Type B pancreatic cell (in vitro differentiated cells): ENCODE measurements at regions not wholly inside any gene's neighbourhood (a gene's known extent, or its start where the extent isn't known, plus 50 kb on each side); places are given as distances from the start of the nearest gene placed in this dataset.
A peak's percentile ranks its signal among the peaks of the same experiment; 100 is the strongest.

ENCODE experiments used
- DNase-seq: peaks from one replicate; pipeline ENCODE4 v3.0.0; 2021; ENCODE audit warnings: mixed read lengths; ENCODE audit not compliant: unreplicated experiment; ENCODE audit errors: extremely low spot score
- H3K27ac Mint-ChIP-seq: 2 replicates; pipeline ENCODE4 v1.8.0; 2021; ENCODE audit warnings: mild to moderate bottlenecking, mixed read lengths
- H3K27me3 Mint-ChIP-seq: 2 replicates; pipeline ENCODE4 v1.8.0; 2021; ENCODE audit warnings: mixed read lengths
- H3K36me3 Mint-ChIP-seq: 2 replicates; pipeline ENCODE4 v1.8.0; 2021; ENCODE audit warnings: mixed read lengths
- H3K4me1 Mint-ChIP-seq: one replicate; pipeline ENCODE4 v1.8.0; 2021; ENCODE audit warnings: mixed read lengths; ENCODE audit not compliant: unreplicated experiment
- H3K4me3 Mint-ChIP-seq: 2 replicates; pipeline ENCODE4 v1.8.0; 2021; ENCODE audit warnings: mild to moderate bottlenecking, mixed read lengths
- H3K9me3 Mint-ChIP-seq: 2 replicates; pipeline ENCODE4 v1.8.0; 2021; ENCODE audit warnings: mixed read lengths
- TF ChIP-seq, protein P1 (sequence below): fragments of 200-600 bp; sonication (generic); conservative IDR thresholded peaks from 2 replicates; pipeline ENCODE4 v1.5.0; 2021; ENCODE audit warnings: antibody characterized with exemption, mild to moderate bottlenecking

DNA sequence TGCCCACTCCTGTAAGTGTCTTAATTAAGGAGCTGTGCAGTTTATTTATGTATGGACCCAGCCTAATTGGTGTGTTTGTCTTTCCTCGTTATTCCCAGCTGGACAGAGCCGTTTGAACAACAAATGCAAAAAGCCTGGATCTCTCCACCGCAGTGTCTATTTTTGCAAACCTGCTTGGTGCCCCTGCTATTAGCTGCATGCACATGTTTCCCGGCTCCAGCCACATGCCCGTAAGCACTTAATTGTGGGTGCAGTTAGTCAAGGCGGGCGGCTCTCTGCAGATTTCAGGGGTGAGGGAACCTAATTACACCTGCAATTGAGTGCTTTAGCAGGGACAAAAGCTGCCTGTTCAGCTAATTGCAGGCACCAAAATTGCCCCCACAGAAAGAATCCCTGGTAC lies 74.0 kb upstream of the GSE1 start:
- no peak overlapping the region for H3K4me3 Mint-ChIP-seq
- no peaks in the 10 kb centered on the region for H3K36me3 Mint-ChIP-seq
- DNase-seq = no peak
- TF ChIP-seq, protein P1, sequence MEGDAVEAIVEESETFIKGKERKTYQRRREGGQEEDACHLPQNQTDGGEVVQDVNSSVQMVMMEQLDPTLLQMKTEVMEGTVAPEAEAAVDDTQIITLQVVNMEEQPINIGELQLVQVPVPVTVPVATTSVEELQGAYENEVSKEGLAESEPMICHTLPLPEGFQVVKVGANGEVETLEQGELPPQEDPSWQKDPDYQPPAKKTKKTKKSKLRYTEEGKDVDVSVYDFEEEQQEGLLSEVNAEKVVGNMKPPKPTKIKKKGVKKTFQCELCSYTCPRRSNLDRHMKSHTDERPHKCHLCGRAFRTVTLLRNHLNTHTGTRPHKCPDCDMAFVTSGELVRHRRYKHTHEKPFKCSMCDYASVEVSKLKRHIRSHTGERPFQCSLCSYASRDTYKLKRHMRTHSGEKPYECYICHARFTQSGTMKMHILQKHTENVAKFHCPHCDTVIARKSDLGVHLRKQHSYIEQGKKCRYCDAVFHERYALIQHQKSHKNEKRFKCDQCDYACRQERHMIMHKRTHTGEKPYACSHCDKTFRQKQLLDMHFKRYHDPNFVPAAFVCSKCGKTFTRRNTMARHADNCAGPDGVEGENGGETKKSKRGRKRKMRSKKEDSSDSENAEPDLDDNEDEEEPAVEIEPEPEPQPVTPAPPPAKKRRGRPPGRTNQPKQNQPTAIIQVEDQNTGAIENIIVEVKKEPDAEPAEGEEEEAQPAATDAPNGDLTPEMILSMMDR = no peak
- H3K9me3 Mint-ChIP-seq = no peaks in the 10 kb centered on the region
- peak overlapping the region; percentile 23 for H3K27ac Mint-ChIP-seq
- no peaks in the 10 kb centered on the region for H3K27me3 Mint-ChIP-seq
- peaks cover 41% of the 10 kb centered on the region for H3K4me1 Mint-ChIP-seq

DNA sequence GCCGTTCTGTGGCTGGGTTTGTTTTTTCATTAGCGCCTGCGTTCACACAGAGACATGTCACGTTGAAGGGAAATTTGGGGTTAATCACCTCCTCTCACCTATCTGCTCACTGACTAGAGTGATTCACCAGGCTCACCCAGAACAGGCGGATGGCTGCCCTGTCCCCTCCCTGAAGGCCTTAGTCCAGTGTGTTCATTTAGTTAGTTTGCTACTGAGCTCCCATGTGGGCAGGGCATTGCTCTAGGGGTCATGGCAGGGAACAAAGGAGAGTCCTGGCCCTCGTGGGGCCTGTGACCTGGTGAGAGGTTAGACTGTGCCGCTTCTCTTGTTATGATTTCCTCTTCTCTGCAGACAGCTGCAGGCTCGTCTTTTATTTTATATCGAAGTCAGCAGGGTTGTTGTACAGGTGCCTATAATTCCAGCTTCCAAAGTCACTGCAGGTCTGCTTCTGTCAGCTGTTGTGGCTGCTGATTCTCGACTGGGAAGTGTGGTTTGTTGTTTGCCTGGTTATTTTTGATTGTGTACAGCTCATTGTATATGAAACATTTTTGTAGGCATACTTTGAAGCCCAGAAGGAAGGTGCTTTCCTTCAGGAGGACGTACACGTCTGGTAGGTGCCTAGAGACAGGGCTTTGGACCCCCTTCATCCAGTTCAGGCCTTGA lies 73.4 kb upstream of the GSE1 start:
- H3K27me3 Mint-ChIP-seq = no peaks in the 10 kb centered on the region
- H3K27ac Mint-ChIP-seq = no peak overlapping the region
- H3K36me3 Mint-ChIP-seq = no peaks in the 10 kb centered on the region
- H3K9me3 Mint-ChIP-seq = no peaks in the 10 kb centered on the region
- TF ChIP-seq, protein P1 = no peak
- H3K4me3 Mint-ChIP-seq = no peak overlapping the region
- peaks cover 41% of the 10 kb centered on the region for H3K4me1 Mint-ChIP-seq
- DNase-seq = no peak

DNA sequence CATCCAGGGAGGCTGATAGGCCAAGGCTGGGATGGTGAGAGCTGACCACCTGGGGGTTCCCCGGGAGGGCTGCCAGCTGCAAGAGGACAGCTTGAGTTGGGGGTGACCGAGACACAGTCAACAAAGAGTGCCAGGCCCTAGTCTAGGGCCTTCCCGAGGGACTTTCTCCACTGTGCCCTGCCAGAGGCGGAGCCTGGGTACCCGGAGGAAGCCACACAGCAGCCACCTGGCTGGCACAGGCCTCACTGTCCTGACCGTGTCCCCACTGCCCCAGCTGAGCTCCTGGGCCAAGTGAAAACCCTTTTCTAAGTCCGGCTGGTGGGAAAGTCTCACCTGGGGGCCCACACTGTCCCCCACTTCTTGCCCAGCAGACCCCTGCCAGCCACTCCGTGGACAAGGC lies 71.9 kb upstream of the GSE1 start:
- no peak for DNase-seq
- H3K4me3 Mint-ChIP-seq = no peak overlapping the region
- no peaks in the 10 kb centered on the region for H3K36me3 Mint-ChIP-seq
- no peak overlapping the region for H3K27ac Mint-ChIP-seq
- H3K27me3 Mint-ChIP-seq = no peaks in the 10 kb centered on the region
- no peaks in the 10 kb centered on the region for H3K9me3 Mint-ChIP-seq
- TF ChIP-seq, protein P1 = no peak
- peaks cover 38% of the 10 kb centered on the region for H3K4me1 Mint-ChIP-seq

DNA sequence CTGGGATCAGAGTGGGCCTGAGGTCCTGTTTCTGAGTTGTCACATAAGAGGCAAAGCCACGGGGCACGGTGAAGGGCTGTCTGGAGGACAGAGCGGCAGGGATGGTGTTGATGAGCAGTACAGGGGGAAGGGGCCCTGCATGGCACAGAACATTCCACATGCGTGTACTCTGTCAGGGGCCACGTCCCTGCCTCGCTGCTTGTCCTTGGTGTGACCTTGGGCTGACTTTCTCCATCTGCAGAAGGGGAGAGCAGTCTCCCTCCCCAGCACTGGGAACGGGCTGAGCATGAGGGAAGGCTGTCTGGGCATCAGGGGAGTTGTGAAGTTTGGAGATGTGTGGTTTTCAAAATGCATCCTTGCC lies 71.5 kb upstream of the GSE1 start:
- Mint-ChIP-seq H3K4me3 (peak overlapping the region; percentile 55), H3K4me1 (peaks cover 38% of the 10 kb centered on the region), H3K36me3 (no peaks in the 10 kb centered on the region), H3K27ac (peak overlapping the region; percentile 67), H3K27me3 (no peaks in the 10 kb centered on the region), H3K9me3 (no peaks in the 10 kb centered on the region)
- TF ChIP-seq, protein P1 = no peak
- DNase-seq = no peak

DNA sequence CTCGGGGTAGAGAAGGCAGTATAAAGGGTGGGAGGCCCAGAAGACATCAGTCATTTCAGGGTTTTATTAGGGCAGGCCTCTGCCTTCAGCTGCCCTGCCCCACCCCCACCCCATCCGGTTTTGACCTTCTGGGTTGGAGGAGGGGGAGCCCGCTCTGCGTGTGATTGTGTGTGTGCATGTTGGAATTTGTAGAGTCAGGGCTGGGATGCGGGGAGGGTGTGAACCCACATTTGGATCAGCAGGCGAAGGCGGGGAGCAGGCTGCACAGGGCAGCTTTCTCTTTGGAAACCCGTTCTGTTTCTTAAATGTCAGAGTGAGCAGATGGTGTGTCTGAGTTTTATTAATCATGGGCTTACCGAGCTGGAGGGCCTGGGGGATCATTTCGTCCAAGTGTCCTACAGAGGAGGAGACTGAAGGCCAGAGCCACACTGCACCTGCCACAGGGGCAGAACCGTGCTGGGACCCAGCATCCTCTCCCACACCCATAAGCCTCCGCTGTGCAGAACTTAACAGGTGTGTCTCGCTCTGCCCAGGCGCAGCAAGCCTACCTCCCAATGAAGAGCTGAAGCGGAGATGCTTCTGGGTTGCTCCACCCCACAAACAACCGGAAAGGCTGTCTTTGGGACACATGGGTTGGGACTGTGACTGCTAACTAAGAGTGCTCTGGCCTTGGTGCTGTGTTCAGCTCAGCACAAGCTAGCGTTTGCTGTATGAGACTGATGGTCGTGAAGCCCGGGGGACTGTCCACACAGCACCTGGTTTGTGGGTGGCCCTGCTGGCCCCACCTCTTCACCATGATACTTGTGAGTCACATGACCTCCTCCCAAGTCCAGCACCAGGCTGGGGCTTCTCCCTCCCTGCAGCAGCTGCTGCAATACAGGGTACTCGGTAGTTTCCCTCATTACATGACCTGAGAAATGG lies 70.9 kb upstream of the GSE1 start:
- Mint-ChIP-seq H3K36me3 (no peaks in the 10 kb centered on the region), H3K4me1 (peaks cover 32% of the 10 kb centered on the region), H3K9me3 (no peaks in the 10 kb centered on the region), H3K4me3 (peak overlapping the region; percentile 55), H3K27ac (peak overlapping the region; percentile 67), H3K27me3 (no peaks in the 10 kb centered on the region)
- TF ChIP-seq, protein P1 = no peak
- DNase-seq = no peak
